Transverse colon (tissue), 4 donors: ENCODE measurements at regions not wholly inside any gene's neighbourhood (a gene's known extent, or its start where the extent isn't known, plus 50 kb on each side); places are given as distances from the start of the nearest gene placed in this dataset.

Experiments used
- EP300 ChIP-seq: sonication (generic); formaldehyde crosslinking; IDR thresholded peaks from one replicate; pipeline ENCODE4 v1.6.1; 2017; ENCODE audit warnings: antibody characterized with exemption, low read depth
- POLR2A ChIP-seq: fragments of 450-650 bp; IDR thresholded peaks from one replicate; pipeline ENCODE4 v1.6.1; 2016; ENCODE audit warnings: antibody characterized with exemption, mild to moderate bottlenecking, moderate library complexity
- POLR2AphosphoS5 ChIP-seq, 3 donors: sonication (generic); formaldehyde crosslinking; IDR thresholded peaks; one replicate each; pipeline ENCODE4 v1.6.1; 2016; ENCODE audit warnings: antibody characterized with exemption in 3 of 3
- TF ChIP-seq, protein P1 (sequence below), 5 experiments: fragments of 200-600 bp in 3 of 5; fragments of 450-650 bp in 2 of 5; sonication (generic) in 3 of 5; IDR thresholded peaks; 1 replicate in 2 of 5; 2 replicates in 3 of 5; pipeline ENCODE4 v1.5.1; 2016 to 2017; ENCODE audit warnings: antibody characterized with exemption in 5 of 5, inconsistent platforms in 3 of 5, mild to moderate bottlenecking in 2 of 5, moderate library complexity in 1 of 5

- TF ChIP-seq EP300 = no peak
- TF ChIP-seq, protein P1, sequence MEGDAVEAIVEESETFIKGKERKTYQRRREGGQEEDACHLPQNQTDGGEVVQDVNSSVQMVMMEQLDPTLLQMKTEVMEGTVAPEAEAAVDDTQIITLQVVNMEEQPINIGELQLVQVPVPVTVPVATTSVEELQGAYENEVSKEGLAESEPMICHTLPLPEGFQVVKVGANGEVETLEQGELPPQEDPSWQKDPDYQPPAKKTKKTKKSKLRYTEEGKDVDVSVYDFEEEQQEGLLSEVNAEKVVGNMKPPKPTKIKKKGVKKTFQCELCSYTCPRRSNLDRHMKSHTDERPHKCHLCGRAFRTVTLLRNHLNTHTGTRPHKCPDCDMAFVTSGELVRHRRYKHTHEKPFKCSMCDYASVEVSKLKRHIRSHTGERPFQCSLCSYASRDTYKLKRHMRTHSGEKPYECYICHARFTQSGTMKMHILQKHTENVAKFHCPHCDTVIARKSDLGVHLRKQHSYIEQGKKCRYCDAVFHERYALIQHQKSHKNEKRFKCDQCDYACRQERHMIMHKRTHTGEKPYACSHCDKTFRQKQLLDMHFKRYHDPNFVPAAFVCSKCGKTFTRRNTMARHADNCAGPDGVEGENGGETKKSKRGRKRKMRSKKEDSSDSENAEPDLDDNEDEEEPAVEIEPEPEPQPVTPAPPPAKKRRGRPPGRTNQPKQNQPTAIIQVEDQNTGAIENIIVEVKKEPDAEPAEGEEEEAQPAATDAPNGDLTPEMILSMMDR (IDR thresholded peaks at IDR 0.05) = no peak
- no peak for TF ChIP-seq POLR2AphosphoS5 (IDR thresholded peaks at IDR 0.05)
- no peak for TF ChIP-seq POLR2A
These were observed 150.7 kb upstream of the SHH start for GRCh38 chr7:155962968-155963300.
